KMS-11 (cell line): ENCODE measurements at regions not wholly inside any gene's neighbourhood (a gene's known extent, or its start where the extent isn't known, plus 50 kb on each side); places are given as distances from the start of the nearest gene placed in this dataset.
"Not testable (repeated sequence)": the region's sequence is repeated elsewhere in the genome, so short reads cannot be mapped to it uniquely, and the experiment has no call there.

Experiments
- H2AFZ ChIP-seq: fragments of 200-600 bp; sonication (generic); 2 replicates; pipeline ENCODE4 v1.6.1; 2016; ENCODE audit warnings: antibody characterized with exemption, mixed run types, low read depth
- H3K27ac ChIP-seq: fragments of 200-600 bp; sonication (generic); 2 replicates; pipeline ENCODE4 v1.6.1; 2016; ENCODE audit warnings: mild to moderate bottlenecking, mixed run types
- H3K27me3 ChIP-seq: fragments of 200-600 bp; sonication (generic); 2 replicates; pipeline ENCODE4 v1.6.1; 2017; ENCODE audit warnings: mild to moderate bottlenecking, low read depth, mixed run types, moderate library complexity; ENCODE audit not compliant: insufficient read depth
- H3K36me3 ChIP-seq: fragments of 200-600 bp; sonication (generic); 2 replicates; pipeline ENCODE4 v1.6.1; 2017; ENCODE audit warnings: mild to moderate bottlenecking, mixed run types; ENCODE audit not compliant: insufficient read depth
- H3K4me1 ChIP-seq: fragments of 200-600 bp; sonication (generic); 2 replicates; pipeline ENCODE4 v1.6.1; 2016; ENCODE audit warnings: mild to moderate bottlenecking, low read depth, mixed run types; ENCODE audit not compliant: poor library complexity, severe bottlenecking
- H3K4me2 ChIP-seq: fragments of 200-600 bp; sonication (generic); 2 replicates; pipeline ENCODE4 v1.7.0; 2016; ENCODE audit warnings: mild to moderate bottlenecking, mixed run types
- H3K4me3 ChIP-seq: fragments of 200-600 bp; sonication (generic); IDR thresholded peaks from 2 replicates; pipeline ENCODE4 v1.6.1; 2017; ENCODE audit warnings: low read depth, low read length, mixed read lengths; ENCODE audit not compliant: insufficient read depth
- H3K79me2 ChIP-seq: fragments of 200-600 bp; sonication (generic); 2 replicates; pipeline ENCODE4 v1.6.1; 2016; ENCODE audit warnings: low read depth, mixed run types; ENCODE audit not compliant: insufficient read depth
- H3K9ac ChIP-seq: fragments of 200-600 bp; sonication (generic); 2 replicates; pipeline ENCODE4 v1.6.1; 2016; ENCODE audit warnings: mild to moderate bottlenecking, mixed run types
- H4K20me1 ChIP-seq: fragments of 200-600 bp; sonication (generic); 2 replicates; pipeline ENCODE4 v1.6.1; 2016; ENCODE audit warnings: mild to moderate bottlenecking, mixed run types; ENCODE audit not compliant: insufficient read depth
- CTCF ChIP-seq: fragments of 200-600 bp; sonication (generic); conservative IDR thresholded peaks from 2 replicates; pipeline ENCODE4 v1.6.1; 2017; ENCODE audit warnings: low read depth, mild to moderate bottlenecking, antibody characterized with exemption, low read length, moderate library complexity, mixed read lengths

- Histone ChIP-seq H3K4me3 (no peak overlapping the region), H4K20me1 (no peaks in the 10 kb centered on the region), H3K4me2 (no peak overlapping the region), H2AFZ (no peak overlapping the region), H3K27ac (no peak overlapping the region), H3K79me2 (no peaks in the 10 kb centered on the region), H3K27me3 (no peaks in the 10 kb centered on the region), H3K36me3 (no peaks in the 10 kb centered on the region), H3K4me1 (peaks cover 4% of the 10 kb centered on the region), H3K9ac (no peak overlapping the region)
- no peak for TF ChIP-seq CTCF
Measured at GRCh38 chrX:16347968-16348670, 180.8 kb downstream of the MAGEB17 start.

- H3K4me3 ChIP-seq, result no peak overlapping the region
Measured at GRCh38 chrX:16357902-16358301, 190.6 kb downstream of the MAGEB17 start.

GRCh38 chrX:16360056-16360455 is 192.8 kb downstream of the MAGEB17 start:
- not testable (repeated sequence) for H4K20me1 ChIP-seq

More at GRCh38 chrX:16357902-16358301, 190.6 kb downstream of the MAGEB17 start:
- Histone ChIP-seq H3K27me3 (no peaks in the 10 kb centered on the region), H4K20me1 (no peaks in the 10 kb centered on the region), H3K79me2 (no peaks in the 10 kb centered on the region), H2AFZ (no peak overlapping the region), H3K9ac (no peak overlapping the region), H3K36me3 (no peaks in the 10 kb centered on the region), H3K4me1 (no peaks in the 10 kb centered on the region), H3K27ac (no peak overlapping the region), H3K4me2 (no peak overlapping the region)
- no peak for TF ChIP-seq CTCF

GRCh38 chrX:16368696-16369095 is 201.4 kb downstream of the MAGEB17 start:
- Histone ChIP-seq H3K79me2 (no peaks in the 10 kb centered on the region), H3K4me3 (no peak overlapping the region), H2AFZ (no peak overlapping the region), H3K9ac (no peak overlapping the region), H3K27me3 (no peaks in the 10 kb centered on the region), H3K4me1 (no peaks in the 10 kb centered on the region), H4K20me1 (no peaks in the 10 kb centered on the region), H3K36me3 (no peaks in the 10 kb centered on the region), H3K27ac (no peak overlapping the region), H3K4me2 (no peak overlapping the region)
- TF ChIP-seq CTCF, result no peak

More at GRCh38 chrX:16360056-16360455, 192.8 kb downstream of the MAGEB17 start:
- H3K4me3 ChIP-seq, H3K4me1 ChIP-seq, H3K4me2 ChIP-seq, H3K27me3 ChIP-seq, H3K36me3 ChIP-seq, H3K79me2 ChIP-seq, H3K9ac ChIP-seq, H3K27ac ChIP-seq, H2AFZ ChIP-seq: not testable (repeated sequence)

GRCh38 chrX:16376056-16376455 is 208.8 kb downstream of the MAGEB17 start:
- no peak overlapping the region for H3K27ac ChIP-seq
- TF ChIP-seq CTCF, result no peak
- no peak overlapping the region for H3K9ac ChIP-seq
- no peaks in the 10 kb centered on the region for H3K27me3 ChIP-seq
- H3K36me3 ChIP-seq, result no peaks in the 10 kb centered on the region
- H4K20me1 ChIP-seq, result no peaks in the 10 kb centered on the region
- H3K79me2 ChIP-seq, result no peaks in the 10 kb centered on the region
- no peak overlapping the region for H3K4me2 ChIP-seq
- no peak overlapping the region for H3K4me3 ChIP-seq
- no peaks in the 10 kb centered on the region for H3K4me1 ChIP-seq
- no peak overlapping the region for H2AFZ ChIP-seq
